Trophoblast cell (in vitro differentiated cells and primary cell): ENCODE measurements at regions not wholly inside any gene's neighbourhood (a gene's known extent, or its start where the extent isn't known, plus 50 kb on each side); places are given as distances from the start of the nearest gene placed in this dataset.

Experiments used
- DNase-seq, 2 donors: peaks; one replicate each; pipeline ENCODE4 v3.0.0-alpha.2; 2016
- H2AFZ ChIP-seq: 2 replicates; pipeline ENCODE4 v1.6.1; 2013; ENCODE audit warnings: low read length, moderate library complexity, mild to moderate bottlenecking; ENCODE audit not compliant: insufficient read depth, poor library complexity
- H2AK5ac ChIP-seq: 2 replicates; pipeline ENCODE4 v1.6.1; 2013; ENCODE audit warnings: mild to moderate bottlenecking, low read length
- H2BK120ac ChIP-seq: 2 replicates; pipeline ENCODE4 v1.6.1; 2013; ENCODE audit warnings: low read length, mild to moderate bottlenecking, moderate library complexity; ENCODE audit not compliant: insufficient read depth, poor library complexity
- H2BK12ac ChIP-seq: 2 replicates; pipeline ENCODE4 v1.6.1; 2013; ENCODE audit warnings: mild to moderate bottlenecking, low read length, moderate library complexity
- H2BK5ac ChIP-seq: 2 replicates; pipeline ENCODE4 v1.6.1; 2013; ENCODE audit warnings: low read length, low read depth, moderate library complexity, mild to moderate bottlenecking; ENCODE audit not compliant: poor library complexity
- H3K14ac ChIP-seq: 2 replicates; pipeline ENCODE4 v1.6.1; 2013; ENCODE audit warnings: mild to moderate bottlenecking, low read length
- H3K18ac ChIP-seq: 2 replicates; pipeline ENCODE4 v1.6.1; 2013; ENCODE audit warnings: mild to moderate bottlenecking, low read length
- H3K23ac ChIP-seq: 2 replicates; pipeline ENCODE4 v1.6.1; 2013; ENCODE audit warnings: low read length
- H3K27ac ChIP-seq: 2 replicates; pipeline ENCODE4 v1.5.1; 2013; ENCODE audit warnings: low read depth, mild to moderate bottlenecking, inconsistent platforms, low read length, moderate library complexity
- H3K27me3 ChIP-seq: 2 replicates; pipeline ENCODE4 v1.6.1; 2013; ENCODE audit warnings: inconsistent platforms, mild to moderate bottlenecking, low read length, moderate library complexity; ENCODE audit not compliant: insufficient read depth
- H3K36me3 ChIP-seq, 2 experiments: 1 replicate in 1 of 2; 2 replicates in 1 of 2; pipeline ENCODE4 v1.6.1; 2013; ENCODE audit warnings: low read length in 2 of 2, mild to moderate bottlenecking in 2 of 2, moderate library complexity in 1 of 2; ENCODE audit not compliant: insufficient read depth in 2 of 2, control insufficient read depth in 1 of 2
- H3K4ac ChIP-seq: 2 replicates; pipeline ENCODE4 v1.6.1; 2013; ENCODE audit warnings: low read depth, mild to moderate bottlenecking, low read length, moderate library complexity
- H3K4me1 ChIP-seq, 2 experiments: 1 replicate in 1 of 2; 2 replicates in 1 of 2; pipeline ENCODE4 v1.6.1; 2013; ENCODE audit warnings: low read length in 2 of 2, mild to moderate bottlenecking in 2 of 2, moderate library complexity in 1 of 2; ENCODE audit not compliant: insufficient read depth in 2 of 2, control insufficient read depth in 1 of 2
- H3K4me2 ChIP-seq: 2 replicates; pipeline ENCODE4 v1.6.1; 2013; ENCODE audit warnings: inconsistent platforms, mild to moderate bottlenecking, low read length, moderate library complexity
- H3K4me3 ChIP-seq: 2 replicates; pipeline ENCODE4 v1.5.1; 2013; ENCODE audit warnings: mild to moderate bottlenecking, low read depth, low read length, inconsistent platforms
- H3K79me1 ChIP-seq: one replicate; pipeline ENCODE4 v1.6.1; 2013; ENCODE audit warnings: low read length
- H3K79me2 ChIP-seq: 2 replicates; pipeline ENCODE4 v1.6.1; 2013; ENCODE audit warnings: low read length, mild to moderate bottlenecking; ENCODE audit not compliant: control insufficient read depth, insufficient read depth, poor library complexity
- H3K9ac ChIP-seq: 2 replicates; pipeline ENCODE4 v1.6.1; 2013; ENCODE audit warnings: mild to moderate bottlenecking, low read length
- H3K9me3 ChIP-seq: 2 replicates; pipeline ENCODE4 v1.6.1; 2013; ENCODE audit warnings: low read depth, mild to moderate bottlenecking, control low read depth, inconsistent platforms, low read length; ENCODE audit not compliant: insufficient read depth
- H4K12ac ChIP-seq: 2 replicates; pipeline ENCODE4 v1.6.1; 2013; ENCODE audit warnings: low read depth, mild to moderate bottlenecking, low read length, moderate library complexity
- H4K8ac ChIP-seq: 2 replicates; pipeline ENCODE4 v1.6.1; 2013; ENCODE audit warnings: low read depth, mild to moderate bottlenecking, low read length, moderate library complexity
- H4K91ac ChIP-seq: one replicate; pipeline ENCODE4 v1.6.1; 2013; ENCODE audit warnings: low read depth, mild to moderate bottlenecking, low read length, moderate library complexity
- WGBS: extraction: QIAGEN DNeasy Blood & Tissue Kit; methylation state at CpG from one replicate; pipeline ENCODE4 v1.1.7; 2013; ENCODE audit warnings: missing lambda C conversion rate; ENCODE audit not compliant: insufficient read length, insufficient coverage; ENCODE audit errors: extremely low coverage; 5-methylcytosine and 5-hydroxymethylcytosine counted together

- Histone ChIP-seq H3K9me3 (peaks cover 10% of the 10 kb centered on the region), H2BK5ac (no peak overlapping the region), H3K4me1 (no peaks in the 10 kb centered on the region), H3K14ac (no peak overlapping the region), H2BK12ac (no peak overlapping the region), H3K36me3 (no peaks in the 10 kb centered on the region), H3K27me3 (no peaks in the 10 kb centered on the region), H3K4me2 (no peak overlapping the region), H4K91ac (no peak overlapping the region), H4K8ac (no peak overlapping the region), H3K23ac (no peak overlapping the region), H3K4me3 (no peak overlapping the region), H3K18ac (no peak overlapping the region), H3K4ac (no peak overlapping the region), H3K79me1 (no peaks in the 10 kb centered on the region), H3K27ac (no peak overlapping the region), H4K12ac (no peak overlapping the region), H2AFZ (no peak overlapping the region), H3K79me2 (no peaks in the 10 kb centered on the region), H2BK120ac (no peak overlapping the region), H2AK5ac (no peak overlapping the region), H3K9ac (no peak overlapping the region)
- no peak for DNase-seq
Observed at GRCh38 chr5:173814053-173814452, 74.1 kb upstream of the CPEB4 start.

- H4K91ac ChIP-seq, result no peak overlapping the region
- H3K4me1 ChIP-seq, result no peaks in the 10 kb centered on the region
- no peak overlapping the region for H3K4me2 ChIP-seq
- H3K4me3 ChIP-seq, result no peak overlapping the region
- no peak overlapping the region for H2BK12ac ChIP-seq
- no peaks in the 10 kb centered on the region for H3K79me1 ChIP-seq
- H3K9me3 ChIP-seq, result peaks cover 8% of the 10 kb centered on the region
- no peak overlapping the region for H3K27ac ChIP-seq
- H3K18ac ChIP-seq, result no peak overlapping the region
- no peaks in the 10 kb centered on the region for H3K79me2 ChIP-seq
- no CpG with 5 or more reads among the region's 9 CpGs for WGBS
- DNase-seq, result no peak
- H2BK120ac ChIP-seq, result no peak overlapping the region
- no peak overlapping the region for H4K12ac ChIP-seq
- no peak overlapping the region for H3K4ac ChIP-seq
- no peak overlapping the region for H3K14ac ChIP-seq
- no peak overlapping the region for H3K9ac ChIP-seq
- H2AK5ac ChIP-seq, result no peak overlapping the region
- H4K8ac ChIP-seq, result no peak overlapping the region
- H2BK5ac ChIP-seq, result no peak overlapping the region
- H3K27me3 ChIP-seq, result no peaks in the 10 kb centered on the region
- H3K36me3 ChIP-seq, result no peaks in the 10 kb centered on the region
- H2AFZ ChIP-seq, result no peak overlapping the region
- H3K23ac ChIP-seq, result no peak overlapping the region
Observed at GRCh38 chr5:173815571-173815970, 72.6 kb upstream of the CPEB4 start.

GRCh38 chr5:173816728-173817127 is 71.4 kb upstream of the CPEB4 start:
- no peaks in the 10 kb centered on the region for H3K79me2 ChIP-seq
- no peaks in the 10 kb centered on the region for H3K36me3 ChIP-seq
- no peak overlapping the region for H4K91ac ChIP-seq
- no peak overlapping the region for H3K23ac ChIP-seq
- no peaks in the 10 kb centered on the region for H3K79me1 ChIP-seq
- H3K4me2 ChIP-seq, result no peak overlapping the region
- H4K8ac ChIP-seq, result no peak overlapping the region
- DNase-seq, result no peak
- no peak overlapping the region for H2AFZ ChIP-seq
- H3K4me3 ChIP-seq, result no peak overlapping the region
- no peak overlapping the region for H3K9ac ChIP-seq
- H4K12ac ChIP-seq, result no peak overlapping the region
- H3K4ac ChIP-seq, result no peak overlapping the region
- no peak overlapping the region for H3K18ac ChIP-seq
- H2BK5ac ChIP-seq, result no peak overlapping the region
- H3K9me3 ChIP-seq, result no peaks in the 10 kb centered on the region
- H3K14ac ChIP-seq, result no peak overlapping the region
- no peaks in the 10 kb centered on the region for H3K27me3 ChIP-seq
- no peaks in the 10 kb centered on the region for H3K4me1 ChIP-seq
- no CpG with 5 or more reads among the region's 5 CpGs for WGBS
- no peak overlapping the region for H2BK120ac ChIP-seq
- H3K27ac ChIP-seq, result no peak overlapping the region
- no peak overlapping the region for H2AK5ac ChIP-seq
- H2BK12ac ChIP-seq, result peak overlapping the region; percentile 24

- H3K79me2 ChIP-seq, result no peaks in the 10 kb centered on the region
- H3K9ac ChIP-seq, result no peak overlapping the region
- whole genome bisulfite sequencing, result no CpG with 5 or more reads among the region's 5 CpGs
- no peak overlapping the region for H3K4ac ChIP-seq
- H4K91ac ChIP-seq, result no peak overlapping the region
- no peaks in the 10 kb centered on the region for H3K36me3 ChIP-seq
- no peak overlapping the region for H3K23ac ChIP-seq
- H3K9me3 ChIP-seq, result no peaks in the 10 kb centered on the region
- no peak overlapping the region for H2AK5ac ChIP-seq
- H4K12ac ChIP-seq, result no peak overlapping the region
- no peak overlapping the region for H2BK120ac ChIP-seq
- no peaks in the 10 kb centered on the region for H3K4me1 ChIP-seq
- H3K4me2 ChIP-seq, result no peak overlapping the region
- no peak overlapping the region for H2BK12ac ChIP-seq
- H3K79me1 ChIP-seq, result no peaks in the 10 kb centered on the region
- H2AFZ ChIP-seq, result no peak overlapping the region
- H4K8ac ChIP-seq, result no peak overlapping the region
- H3K14ac ChIP-seq, result no peak overlapping the region
- no peak overlapping the region for H3K4me3 ChIP-seq
- no peak for DNase-seq
- no peak overlapping the region for H3K18ac ChIP-seq
- no peaks in the 10 kb centered on the region for H3K27me3 ChIP-seq
- no peak overlapping the region for H3K27ac ChIP-seq
- H2BK5ac ChIP-seq, result no peak overlapping the region
Observed at GRCh38 chr5:173817561-173817960, 70.6 kb upstream of the CPEB4 start.
